Lung (tissue), 11 donors: ENCODE measurements at regions not wholly inside any gene's neighbourhood (a gene's known extent, or its start where the extent isn't known, plus 50 kb on each side); places are given as distances from the start of the nearest gene placed in this dataset.

Source experiments
- ATAC-seq: fragments of 200-7000 bp; cut with Tn5 transposase; one replicate; pipeline ENCODE4 v1.9.1; 2020; ENCODE audit warnings: moderate number of reproducible peaks; ENCODE audit not compliant: insufficient read depth, low FRiP score
- DNase-seq, 3 donors: peaks; one replicate each; pipeline ENCODE4 v3.0.0-alpha.2; 2013 to 2017
- H3K27ac ChIP-seq, 2 donors: one replicate each; pipeline ENCODE4 v1.5.1; 2013; ENCODE audit warnings: mild to moderate bottlenecking in 2 of 2, moderate library complexity in 2 of 2, control low read depth in 1 of 2, inconsistent platforms in 1 of 2, low read depth in 1 of 2, low read length in 1 of 2
- H3K27me3 ChIP-seq, 3 donors: one replicate each; pipeline ENCODE4 v1.5.1; 2013; ENCODE audit warnings: low read length in 2 of 3; ENCODE audit not compliant: control insufficient read depth in 3 of 3, insufficient read depth in 3 of 3
- H3K36me3 ChIP-seq, 4 donors: one replicate each; pipeline ENCODE4 v1.5.1; 2013; ENCODE audit warnings: low read length in 4 of 4, mild to moderate bottlenecking in 1 of 4, moderate library complexity in 1 of 4; ENCODE audit not compliant: control insufficient read depth in 4 of 4, insufficient read depth in 4 of 4
- H3K4me1 ChIP-seq, 5 donors: one replicate each; pipeline ENCODE4 v1.5.1; 2013; ENCODE audit warnings: low read length in 5 of 5, mild to moderate bottlenecking in 2 of 5, moderate library complexity in 1 of 5; ENCODE audit not compliant: control insufficient read depth in 5 of 5, insufficient read depth in 5 of 5
- H3K4me3 ChIP-seq: one replicate; pipeline ENCODE4 v1.5.1; 2013; ENCODE audit warnings: mild to moderate bottlenecking, control low read depth, moderate library complexity
- H3K9ac ChIP-seq, 2 donors: one replicate each; pipeline ENCODE4 v1.5.1; 2013; ENCODE audit warnings: low read length in 2 of 2, control low read depth in 1 of 2; ENCODE audit not compliant: insufficient read depth in 1 of 2
- H3K9me3 ChIP-seq, 4 donors: one replicate each; pipeline ENCODE4 v1.5.1; 2013; ENCODE audit warnings: low read length in 3 of 4, mild to moderate bottlenecking in 1 of 4, moderate library complexity in 1 of 4; ENCODE audit not compliant: control insufficient read depth in 4 of 4, insufficient read depth in 3 of 4
- CTCF ChIP-seq: IDR thresholded peaks from 2 replicates; pipeline ENCODE4 v1.5.1; 2012; ENCODE audit warnings: mild to moderate bottlenecking; ENCODE audit errors: control extremely low read depth, extremely low read depth
- WGBS, 2 donors: extraction: QIAGEN DNeasy Blood & Tissue Kit; methylation state at CpG; one replicate each; pipeline ENCODE4 v1.1.7; 2013; 5-methylcytosine and 5-hydroxymethylcytosine counted together
- donor health status: control.
- donor health status: control.
- donor health status: Bipolar disorder and iron deficiency.
- donor health status: healthy.
- donor health status: DM: yes; HTN: yes; CAD: no.

GRCh38 chr1:170305777-170306512 lies 160.2 kb downstream of the NTMT2 start:
- H3K27ac ChIP-seq: no peak overlapping the region
- 72 to 83% methylated on average over 2 of the region's 2 CpGs for WGBS, 2 donors
- no peak for ATAC-seq

GRCh38 chr1:170306513-170306910 lies 160.8 kb downstream of the NTMT2 start:
- no peak for TF ChIP-seq CTCF
- ATAC-seq: no peak

More at GRCh38 chr1:170305777-170306512, 160.2 kb downstream of the NTMT2 start:
- no peak for TF ChIP-seq CTCF
- Histone ChIP-seq H3K4me3 (no peak overlapping the region), H3K27me3 (no peaks in the 10 kb centered on the region), H3K4me1 (peaks cover 0 to 16% (median 2%) of the 10 kb centered on the region in 5 donors), H3K9ac (no peak overlapping the region), H3K9me3 (no peaks in the 10 kb centered on the region), H3K36me3 (no peaks in the 10 kb centered on the region)
- no peak for DNase-seq

GRCh38 chr1:170306948-170307347 lies 161.2 kb downstream of the NTMT2 start:
- WGBS, 2 donors: 52 to 56% methylated on average over 2 of the region's 2 CpGs
- no peak for TF ChIP-seq CTCF
- Histone ChIP-seq H3K27me3 (no peaks in the 10 kb centered on the region), H3K9me3 (no peaks in the 10 kb centered on the region), H3K9ac (no peak overlapping the region), H3K36me3 (no peaks in the 10 kb centered on the region), H3K4me1 (peaks cover 0 to 10% (median 2%) of the 10 kb centered on the region in 5 donors), H3K4me3 (no peak overlapping the region), H3K27ac (no peak overlapping the region)
- DNase-seq (no peak), ATAC-seq (no peak)

More at GRCh38 chr1:170306513-170306910, 160.8 kb downstream of the NTMT2 start:
- Histone ChIP-seq H3K9me3 (no peaks in the 10 kb centered on the region), H3K27me3 (no peaks in the 10 kb centered on the region), H3K27ac (no peak overlapping the region), H3K4me1 (peaks cover 0 to 14% (median 2%) of the 10 kb centered on the region in 5 donors), H3K36me3 (no peaks in the 10 kb centered on the region), H3K4me3 (no peak overlapping the region), H3K9ac (no peak overlapping the region)
- no peak for DNase-seq
